Endothelial cell of umbilical vein (primary cell): ENCODE measurements at regions not wholly inside any gene's neighbourhood (a gene's known extent, or its start where the extent isn't known, plus 50 kb on each side); places are given as distances from the start of the nearest gene placed in this dataset.

Source experiments
- BruUV-seq: library from RNA; stranded (reverse); fragments of 400-500 nt; replicated peaks from 2 replicates; lab custom pipeline; 2021; lab: Mats Ljungman, UMichigan
- CTCF ChIA-PET: fragments of 300-600, 350-600 bp; sonication (Branson Sonifier 250); formaldehyde crosslinking; loops from one replicate; lab custom pipeline; 2021; ENCODE audit warnings: antibody characterized with exemption, inconsistent platforms; lab: Charles Lee
- POLR2A ChIA-PET: fragments of 300-600, 350-600 bp; sonication (Branson Sonifier 250); formaldehyde crosslinking; loops from one replicate; lab custom pipeline; 2021; ENCODE audit warnings: antibody characterized with exemption, inconsistent platforms; lab: Charles Lee
- DNase-seq: peaks from one replicate; pipeline ENCODE4 v3.0.0-alpha.2; 2011; ENCODE audit warnings: low read depth, low spot score
- FAIRE-seq: peaks from 2 replicates; lab custom pipeline; 2011; peaks lifted over from hg19 to GRCh38; lab: Jason Lieb, UNC
- H2AFZ ChIP-seq: 2 replicates; pipeline ENCODE4 v1.6.0; 2012; ENCODE audit warnings: low read depth, low read length, control low read depth, inconsistent platforms
- H3K27ac ChIP-seq: 2 replicates; pipeline ENCODE4 v1.5.1; 2011; ENCODE audit warnings: low read depth, mild to moderate bottlenecking, control low read depth, low read length, moderate library complexity; ENCODE audit not compliant: insufficient read depth
- H3K27me3 ChIP-seq, 2 experiments: 2 replicates each; pipeline versions ENCODE4 v1.6.0 to v1.6.1; 2011; ENCODE audit warnings: low read length in 2 of 2, mixed read lengths in 1 of 2; ENCODE audit not compliant: control insufficient read depth in 2 of 2, insufficient read depth in 2 of 2
- H3K36me3 ChIP-seq, 2 experiments: 2 replicates in 1 of 2; 3 replicates in 1 of 2; pipeline ENCODE4 v1.5.1; 2011; ENCODE audit warnings: low read length in 2 of 2, mild to moderate bottlenecking in 1 of 2, moderate library complexity in 1 of 2; ENCODE audit not compliant: control insufficient read depth in 2 of 2, insufficient read depth in 2 of 2; ENCODE audit errors: extremely low read depth in 1 of 2
- H3K4me1 ChIP-seq: 3 replicates; pipeline ENCODE4 v1.5.1; 2011; ENCODE audit warnings: mild to moderate bottlenecking, low read length; ENCODE audit not compliant: control insufficient read depth, insufficient read depth; ENCODE audit errors: extremely low read depth
- H3K4me2 ChIP-seq: 2 replicates; pipeline ENCODE4 v1.6.1; 2011; ENCODE audit warnings: low read length, control low read depth, mixed read lengths; ENCODE audit not compliant: insufficient read depth
- H3K4me3 ChIP-seq, 3 experiments: fragments of 200-600 bp in 1 of 3; sonication (generic), shearing (Covaris generic) in 1 of 3; replicated peaks in 1 of 3; 2 replicates each; pipeline ENCODE4 v1.5.1; 2011 to 2016; ENCODE audit warnings: control low read depth in 3 of 3, low read length in 3 of 3, mild to moderate bottlenecking in 2 of 3, inconsistent platforms in 1 of 3, low read depth in 1 of 3, moderate library complexity in 1 of 3; ENCODE audit not compliant: insufficient read depth in 1 of 3
- H3K79me2 ChIP-seq: 2 replicates; pipeline ENCODE4 v1.6.0; 2012; ENCODE audit warnings: low read length, inconsistent platforms; ENCODE audit not compliant: control insufficient read depth, insufficient read depth
- H3K9ac ChIP-seq: replicated peaks from 2 replicates; pipeline ENCODE3; 2011; ENCODE audit warnings: low read length, control low read depth; ENCODE audit not compliant: insufficient read depth; ENCODE audit errors: extremely low read depth
- H3K9me1 ChIP-seq: replicated peaks from 3 replicates; pipeline ENCODE4 v1.6.0; 2011; ENCODE audit warnings: mild to moderate bottlenecking, low read length; ENCODE audit not compliant: control insufficient read depth, insufficient read depth; ENCODE audit errors: extremely low read depth
- H3K9me3 ChIP-seq: replicated peaks from 2 replicates; pipeline ENCODE4 v1.5.1; 2012; ENCODE audit warnings: low read length, inconsistent platforms; ENCODE audit not compliant: control insufficient read depth, insufficient read depth
- H4K20me1 ChIP-seq: replicated peaks from 2 replicates; pipeline ENCODE3; 2011; ENCODE audit warnings: mild to moderate bottlenecking, low read length; ENCODE audit not compliant: control insufficient read depth, insufficient read depth; ENCODE audit errors: extremely low read depth
- CTCF ChIP-seq, 2 donors: IDR thresholded peaks; 1 replicate in 1 of 2; 2 replicates in 1 of 2; pipeline ENCODE4 v1.5.1; 2011; ENCODE audit warnings: low read length in 2 of 2, mild to moderate bottlenecking in 2 of 2, moderate library complexity in 2 of 2, control low read depth in 1 of 2, inconsistent platforms in 1 of 2, low read depth in 1 of 2; ENCODE audit not compliant: insufficient read depth in 1 of 2; ENCODE audit errors: extremely low read depth in 1 of 2
- EZH2 ChIP-seq: IDR thresholded peaks from 2 replicates; pipeline ENCODE4 v1.6.1; 2012; ENCODE audit warnings: borderline replicate concordance, low read depth, mild to moderate bottlenecking, moderate library complexity, low read length, inconsistent platforms; ENCODE audit not compliant: severe bottlenecking
- FOS ChIP-seq: IDR thresholded peaks from 2 replicates; pipeline ENCODE4 v1.6.1; 2011; ENCODE audit warnings: mild to moderate bottlenecking, low read length, moderate library complexity, borderline replicate concordance; ENCODE audit not compliant: insufficient read depth
- GATA2 ChIP-seq: IDR thresholded peaks from 2 replicates; pipeline ENCODE4 v1.7.0; 2011; ENCODE audit warnings: low read depth, mild to moderate bottlenecking, moderate library complexity, mixed read lengths, low read length; ENCODE audit not compliant: insufficient read length, insufficient read depth
- JUN ChIP-seq: IDR thresholded peaks from 2 replicates; pipeline ENCODE4 v1.6.1; 2011; ENCODE audit warnings: borderline replicate concordance, low read depth; ENCODE audit not compliant: insufficient read length, insufficient read depth
- MYC ChIP-seq: IDR thresholded peaks from one replicate; pipeline ENCODE4 v1.6.1; 2011; ENCODE audit warnings: mild to moderate bottlenecking, low read depth, low read length
- POLR2A ChIP-seq: IDR thresholded peaks from 2 replicates; pipeline ENCODE4 v1.6.1; 2012; ENCODE audit warnings: low read depth, mild to moderate bottlenecking, control low read depth, low read length
- POLR2AphosphoS5 ChIP-seq: IDR thresholded peaks from 2 replicates; pipeline ENCODE4 v1.6.1; 2012; ENCODE audit warnings: low read depth, mild to moderate bottlenecking, control low read depth, low read length, moderate library complexity; ENCODE audit not compliant: insufficient read depth
- dilution Hi-C: fragments of 300-500 bp; cut with MboI; formaldehyde crosslinking; loops from one replicate; pipeline ENCODE4 v1.15.0; 2019; ENCODE audit warnings: low sequenced_read_pairs; ENCODE audit not compliant: extremely low pct_ligation_motif_present
- intact Hi-C: fragments of 100-400 bp; cut with micrococcal nuclease; formaldehyde crosslinking; loops from one replicate; pipeline ENCODE4 v1.10.0; 2022
- TF ChIP-seq, protein P1 (sequence below): IDR thresholded peaks from 2 replicates; pipeline ENCODE4 v1.6.1; 2011; ENCODE audit not compliant: insufficient read depth, insufficient read length

- no TSS peak for BruUV-seq
- Histone ChIP-seq H3K9me3 (no peaks in the 10 kb centered on the region), H4K20me1 (no peaks in the 10 kb centered on the region), H3K4me1 (no peaks in the 10 kb centered on the region), H3K27ac (no peak overlapping the region), H3K27me3 (peaks cover 0 to 3% of the 10 kb centered on the region in 2 experiments), H3K4me2 (no peak overlapping the region), H3K9me1 (no peaks in the 10 kb centered on the region), H3K36me3 (no peaks in the 10 kb centered on the region), H3K9ac (no peak overlapping the region), H3K79me2 (no peaks in the 10 kb centered on the region), H3K4me3 (no peak overlapping the region), H2AFZ (no peak overlapping the region)
- no peak for TF ChIP-seq GATA2
- no peak for TF ChIP-seq POLR2A
- no peak for TF ChIP-seq FOS
- TF ChIP-seq MYC = no peak
- no peak for TF ChIP-seq EZH2
- TF ChIP-seq CTCF (IDR thresholded peaks at IDR 0.05; ENCODE audit: extremely low read depth in 1 of 2, insufficient read depth in 1 of 2, low read depth in 1 of 2, low read length in 2 of 2) = no peak
- no peak for TF ChIP-seq POLR2AphosphoS5
- no peak for TF ChIP-seq JUN
- TF ChIP-seq, protein P1, sequence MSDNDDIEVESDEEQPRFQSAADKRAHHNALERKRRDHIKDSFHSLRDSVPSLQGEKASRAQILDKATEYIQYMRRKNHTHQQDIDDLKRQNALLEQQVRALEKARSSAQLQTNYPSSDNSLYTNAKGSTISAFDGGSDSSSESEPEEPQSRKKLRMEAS = no peak
- intact Hi-C loops (loop anchor here (1.0 to 2.0 kb wide), 5 partner anchors 65 to 290 kb away; partner anchors contain the start of gene ZNF532), dilution Hi-C loops (loop anchor here (25.0 kb wide), 1 partner anchor 271 kb away; no protein-coding TSS in a partner anchor)
- DNase-seq (no peak), FAIRE-seq (no peak)
- POLR2A ChIA-PET = no interaction called here
- CTCF ChIA-PET = interaction anchor here (0.8 to 18.8 kb wide), 4 partner anchors 12 to 283 kb away, joined by 3 to 994 read pairs (median 18); no protein-coding TSS in a partner anchor
Observed at GRCh38 chr18:59057969-59058368, 81.7 kb upstream of the SEC11C start.
